ENCODE measurements at regions not wholly inside any gene's neighbourhood (a gene's known extent, or its start where the extent isn't known, plus 50 kb on each side); places are given as distances from the start of the nearest gene placed in this dataset.

- no peaks in the 10 kb centered on the region for H3F3A ChIP-seq (ENCODE audit: low read depth)
- H3K9me2 ChIP-seq (replicated peaks; ENCODE audit: low read depth, low read length), result no peaks in the 10 kb centered on the region
- no peak overlapping the region for H2AFZ ChIP-seq (ENCODE audit: low read length)
- H3K9me3 ChIP-seq (ENCODE audit: insufficient read depth, low read depth, low read length), result no peaks in the 10 kb centered on the region
- no peak overlapping the region for H3K9ac ChIP-seq (ENCODE audit: low read depth, low read length, poor library complexity, severe bottlenecking)
- no peaks in the 10 kb centered on the region for H3K27me3 ChIP-seq (ENCODE audit: insufficient read depth, low read length, poor library complexity, severe bottlenecking)
- H3K4me2 ChIP-seq (ENCODE audit: low read depth, low read length, poor library complexity, severe bottlenecking), result no peak overlapping the region
- H4K20me1 ChIP-seq (ENCODE audit: insufficient read depth, low read length, poor library complexity, severe bottlenecking), result no peaks in the 10 kb centered on the region
- H3K36me3 ChIP-seq (ENCODE audit: insufficient read depth, low read length), result no peaks in the 10 kb centered on the region
- TF ChIP-seq EZH2phosphoT487 (IDR thresholded peaks at IDR 0.05; ENCODE audit: borderline replicate concordance) (no peak), CTCF (conservative IDR thresholded peaks at IDR 0.05; ENCODE audit: low read length) (no peak)
- no peaks in the 10 kb centered on the region for H3K79me2 ChIP-seq (ENCODE audit: insufficient read depth, low read length)
- no peak overlapping the region for H3K4me3 ChIP-seq (ENCODE audit: low read length, poor library complexity, severe bottlenecking)
- no peaks in the 10 kb centered on the region for H3K4me1 ChIP-seq (ENCODE audit: insufficient read depth, low read length, poor library complexity, severe bottlenecking)
Measured at GRCh38 chr4:19074036-19074435, 1052.5 kb upstream of the LCORL start.

DNA sequence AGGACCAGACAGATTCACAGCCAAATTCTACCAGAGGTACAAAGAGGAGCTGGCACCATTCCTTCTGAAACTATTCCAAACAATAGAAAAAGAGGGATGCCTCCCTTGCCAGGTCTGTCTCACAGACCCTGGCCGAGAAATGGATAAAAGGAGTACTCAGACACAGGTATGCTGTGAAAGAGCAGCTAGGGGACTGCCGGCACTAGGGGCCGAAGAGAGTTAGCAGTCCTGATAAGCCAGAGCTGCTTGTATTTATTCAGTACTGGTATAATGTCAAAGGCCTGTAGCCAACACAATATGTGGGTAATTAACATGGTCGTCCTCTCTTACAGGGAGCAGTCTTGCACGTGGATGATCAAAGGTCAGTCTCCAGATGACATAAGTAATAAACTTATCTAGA, 1042.1 kb upstream of the LCORL start:
- Histone ChIP-seq H3K4me1 (ENCODE audit: insufficient read depth, low read length, poor library complexity, severe bottlenecking) (no peaks in the 10 kb centered on the region), H3K4me2 (ENCODE audit: low read depth, low read length, poor library complexity, severe bottlenecking) (no peak overlapping the region), H3K4me3 (ENCODE audit: low read length, poor library complexity, severe bottlenecking) (no peak overlapping the region), H2AFZ (ENCODE audit: low read length) (no peak overlapping the region), H3K9me2 (replicated peaks; ENCODE audit: low read depth, low read length) (no peaks in the 10 kb centered on the region), H3K27me3 (ENCODE audit: insufficient read depth, low read length, poor library complexity, severe bottlenecking) (no peaks in the 10 kb centered on the region), H3K79me2 (ENCODE audit: insufficient read depth, low read length) (no peaks in the 10 kb centered on the region), H3K36me3 (ENCODE audit: insufficient read depth, low read length) (no peaks in the 10 kb centered on the region), H3K9me3 (ENCODE audit: insufficient read depth, low read depth, low read length) (no peaks in the 10 kb centered on the region), H3K9ac (ENCODE audit: low read depth, low read length, poor library complexity, severe bottlenecking) (no peak overlapping the region), H3F3A (ENCODE audit: low read depth) (no peaks in the 10 kb centered on the region), H4K20me1 (ENCODE audit: insufficient read depth, low read length, poor library complexity, severe bottlenecking) (no peaks in the 10 kb centered on the region)
- TF ChIP-seq EZH2phosphoT487 (IDR thresholded peaks at IDR 0.05; ENCODE audit: borderline replicate concordance), result no peak

DNA sequence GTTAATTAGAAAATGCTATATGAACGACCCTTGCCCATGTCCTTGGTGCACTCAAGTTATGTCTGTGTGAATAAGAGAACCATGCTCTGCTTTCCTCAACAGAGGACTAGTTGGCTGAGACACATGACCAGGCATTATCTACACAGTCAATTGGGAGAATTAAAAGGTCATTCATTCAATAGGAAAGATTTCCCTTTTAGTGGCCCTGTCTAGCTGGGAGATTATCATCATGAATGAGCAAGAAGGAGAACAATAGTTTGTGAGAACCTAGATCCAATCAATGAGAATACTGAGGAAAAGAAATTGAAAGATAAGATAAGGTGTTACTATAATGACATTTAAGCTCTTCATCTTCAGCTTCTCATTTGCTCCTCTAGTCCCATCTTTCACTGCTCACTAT, 1033.4 kb upstream of the LCORL start:
- Histone ChIP-seq H3K9me3 (ENCODE audit: insufficient read depth, low read depth, low read length) (no peaks in the 10 kb centered on the region), H3K27me3 (ENCODE audit: insufficient read depth, low read length, poor library complexity, severe bottlenecking) (no peaks in the 10 kb centered on the region), H3K4me3 (ENCODE audit: low read length, poor library complexity, severe bottlenecking) (no peak overlapping the region), H3F3A (ENCODE audit: low read depth) (no peaks in the 10 kb centered on the region), H3K79me2 (ENCODE audit: insufficient read depth, low read length) (no peaks in the 10 kb centered on the region), H3K4me2 (ENCODE audit: low read depth, low read length, poor library complexity, severe bottlenecking) (no peak overlapping the region), H3K9ac (ENCODE audit: low read depth, low read length, poor library complexity, severe bottlenecking) (no peak overlapping the region), H2AFZ (ENCODE audit: low read length) (no peak overlapping the region), H3K4me1 (ENCODE audit: insufficient read depth, low read length, poor library complexity, severe bottlenecking) (no peaks in the 10 kb centered on the region), H3K9me2 (replicated peaks; ENCODE audit: low read depth, low read length) (no peaks in the 10 kb centered on the region), H4K20me1 (ENCODE audit: insufficient read depth, low read length, poor library complexity, severe bottlenecking) (no peaks in the 10 kb centered on the region), H3K36me3 (ENCODE audit: insufficient read depth, low read length) (no peaks in the 10 kb centered on the region)
- TF ChIP-seq EZH2phosphoT487 (IDR thresholded peaks at IDR 0.05; ENCODE audit: borderline replicate concordance), result no peak
- no peak for TF ChIP-seq CTCF (conservative IDR thresholded peaks at IDR 0.05; ENCODE audit: low read length)

- Histone ChIP-seq H3K4me1 (ENCODE audit: insufficient read depth, low read length, poor library complexity, severe bottlenecking) (no peaks in the 10 kb centered on the region), H2AFZ (ENCODE audit: low read length) (no peak overlapping the region), H3K36me3 (ENCODE audit: insufficient read depth, low read length) (no peaks in the 10 kb centered on the region), H3K4me2 (ENCODE audit: low read depth, low read length, poor library complexity, severe bottlenecking) (no peak overlapping the region), H3K27me3 (ENCODE audit: insufficient read depth, low read length, poor library complexity, severe bottlenecking) (no peaks in the 10 kb centered on the region), H3K9me3 (ENCODE audit: insufficient read depth, low read depth, low read length) (no peaks in the 10 kb centered on the region), H4K20me1 (ENCODE audit: insufficient read depth, low read length, poor library complexity, severe bottlenecking) (no peaks in the 10 kb centered on the region), H3F3A (ENCODE audit: low read depth) (no peaks in the 10 kb centered on the region), H3K4me3 (ENCODE audit: low read length, poor library complexity, severe bottlenecking) (no peak overlapping the region), H3K9me2 (replicated peaks; ENCODE audit: low read depth, low read length) (no peaks in the 10 kb centered on the region), H3K9ac (ENCODE audit: low read depth, low read length, poor library complexity, severe bottlenecking) (no peak overlapping the region), H3K79me2 (ENCODE audit: insufficient read depth, low read length) (no peaks in the 10 kb centered on the region)
- no peak for TF ChIP-seq EZH2phosphoT487 (IDR thresholded peaks at IDR 0.05; ENCODE audit: borderline replicate concordance)
- no peak for TF ChIP-seq CTCF (conservative IDR thresholded peaks at IDR 0.05; ENCODE audit: low read length)
Measured at GRCh38 chr4:19051831-19052230, 1030.3 kb upstream of the LCORL start.

Measured in Loucy (cell line).